Neural progenitor cell (in vitro differentiated cells): ENCODE measurements at regions not wholly inside any gene's neighbourhood (a gene's known extent, or its start where the extent isn't known, plus 50 kb on each side); places are given as distances from the start of the nearest gene placed in this dataset.

Experiments used
- DNase-seq: peaks from one replicate; pipeline ENCODE4 v3.0.0-alpha.2; 2016; ENCODE audit warnings: low spot score
- H2AFZ ChIP-seq: fragments of 200-600 bp; sonication (generic); replicated peaks from 2 replicates; pipeline ENCODE4 v1.6.1; 2016; ENCODE audit warnings: antibody characterized with exemption
- H3F3A ChIP-seq: fragments of 200-600 bp; sonication (generic); 2 replicates; pipeline ENCODE4 v1.6.1; 2016; ENCODE audit warnings: antibody characterized with exemption, low read depth
- H3K27ac ChIP-seq: fragments of 200-600 bp; sonication (generic); 2 replicates; pipeline ENCODE4 v1.5.1; 2016; ENCODE audit warnings: mild to moderate bottlenecking
- H3K27me3 ChIP-seq: fragments of 200-600 bp; sonication (generic); 2 replicates; pipeline ENCODE4 v1.6.1; 2016; ENCODE audit warnings: mild to moderate bottlenecking, moderate library complexity
- H3K36me3 ChIP-seq: fragments of 200-600 bp; sonication (generic); 2 replicates; pipeline ENCODE4 v1.5.1; 2016
- H3K4me1 ChIP-seq: fragments of 200-600 bp; sonication (generic); 2 replicates; pipeline ENCODE4 v1.6.1; 2016; ENCODE audit warnings: mixed run types
- H3K4me2 ChIP-seq: fragments of 200-600 bp; sonication (generic); 2 replicates; pipeline ENCODE4 v1.6.1; 2016
- H3K4me3 ChIP-seq: fragments of 200-600 bp; sonication (generic); 2 replicates; pipeline ENCODE4 v1.5.1; 2016
- H3K79me2 ChIP-seq: fragments of 200-600 bp; sonication (generic); 2 replicates; pipeline ENCODE4 v1.6.1; 2016; ENCODE audit warnings: low read depth
- H3K9ac ChIP-seq: fragments of 200-600 bp; sonication (generic); 2 replicates; pipeline ENCODE4 v1.6.1; 2016
- H3K9me3 ChIP-seq: fragments of 200-600 bp; sonication (generic); 2 replicates; pipeline ENCODE4 v1.5.1; 2016; ENCODE audit warnings: low read depth
- H4K20me1 ChIP-seq: fragments of 200-600 bp; sonication (generic); 2 replicates; pipeline ENCODE4 v1.6.1; 2016; ENCODE audit warnings: low read depth
- H3K27ac Mint-ChIP-seq: 3 replicates; pipeline ENCODE4 v1.8.0; 2021; ENCODE audit warnings: mixed read lengths
- H3K27me3 Mint-ChIP-seq: 2 replicates; pipeline ENCODE4 v1.8.0; 2022; ENCODE audit warnings: low read depth, mild to moderate bottlenecking, inconsistent platforms, moderate library complexity, mixed read lengths; ENCODE audit not compliant: insufficient read depth
- H3K36me3 Mint-ChIP-seq: 3 replicates; pipeline ENCODE4 v1.8.0; 2021; ENCODE audit warnings: mixed read lengths
- H3K4me1 Mint-ChIP-seq: 3 replicates; pipeline ENCODE4 v1.8.0; 2021; ENCODE audit warnings: mixed read lengths
- H3K4me3 Mint-ChIP-seq: 3 replicates; pipeline ENCODE4 v1.8.0; 2021; ENCODE audit warnings: mild to moderate bottlenecking, moderate library complexity, mixed read lengths
- H3K9me3 Mint-ChIP-seq: 3 replicates; pipeline ENCODE4 v1.8.0; 2020; ENCODE audit warnings: mixed read lengths
- CTCF ChIP-seq: fragments of 200-600 bp; sonication (generic); IDR thresholded peaks from 2 replicates; pipeline ENCODE4 v1.5.1; 2017; ENCODE audit warnings: antibody characterized with exemption, mild to moderate bottlenecking
- EZH2 ChIP-seq: fragments of 200-600 bp; sonication (generic); IDR thresholded peaks from 2 replicates; pipeline ENCODE4 v1.6.1; 2017; ENCODE audit warnings: antibody characterized with exemption, mild to moderate bottlenecking, moderate library complexity
- EZH2phosphoT487 ChIP-seq: fragments of 200-600 bp; sonication (generic); IDR thresholded peaks from 2 replicates; pipeline ENCODE4 v1.6.1; 2017; ENCODE audit warnings: antibody characterized with exemption

- Histone ChIP-seq H3K27me3 (no peaks in the 10 kb centered on the region), H3K4me1 (no peaks in the 10 kb centered on the region), H3K9ac (no peak overlapping the region), H4K20me1 (no peaks in the 10 kb centered on the region), H3K4me3 (no peak overlapping the region), H3K4me2 (no peak overlapping the region), H3K9me3 (no peaks in the 10 kb centered on the region), H3F3A (no peaks in the 10 kb centered on the region), H2AFZ (no peak overlapping the region), H3K79me2 (no peaks in the 10 kb centered on the region), H3K36me3 (no peaks in the 10 kb centered on the region), H3K27ac (no peak overlapping the region)
- no peaks in the 10 kb centered on the region for H3K36me3 Mint-ChIP-seq
- peaks cover 4% of the 10 kb centered on the region for H3K4me1 Mint-ChIP-seq
- H3K9me3 Mint-ChIP-seq = no peaks in the 10 kb centered on the region
- H3K27me3 Mint-ChIP-seq = no peaks in the 10 kb centered on the region
- H3K27ac Mint-ChIP-seq = no peak overlapping the region
- DNase-seq = no peak
- TF ChIP-seq CTCF (no peak), EZH2 (no peak), EZH2phosphoT487 (no peak)
- no peak overlapping the region for H3K4me3 Mint-ChIP-seq
Observed at GRCh38 chr5:73323466-73323865, 125.1 kb downstream of the FOXD1 start.

GRCh38 chr5:73322437-73323076, 126.0 kb downstream of the FOXD1 start:
- H3K36me3 Mint-ChIP-seq = no peaks in the 10 kb centered on the region
- Histone ChIP-seq H3K4me3 (no peak overlapping the region), H3K27ac (no peak overlapping the region), H3F3A (no peaks in the 10 kb centered on the region), H3K36me3 (no peaks in the 10 kb centered on the region), H3K9me3 (no peaks in the 10 kb centered on the region), H4K20me1 (no peaks in the 10 kb centered on the region), H2AFZ (no peak overlapping the region), H3K4me2 (no peak overlapping the region), H3K9ac (no peak overlapping the region), H3K27me3 (no peaks in the 10 kb centered on the region), H3K4me1 (no peaks in the 10 kb centered on the region), H3K79me2 (no peaks in the 10 kb centered on the region)
- no peaks in the 10 kb centered on the region for H3K9me3 Mint-ChIP-seq
- H3K4me1 Mint-ChIP-seq = peaks cover 4% of the 10 kb centered on the region
- no peak for DNase-seq
- no peak overlapping the region for H3K27ac Mint-ChIP-seq
- H3K4me3 Mint-ChIP-seq = no peak overlapping the region
- no peak for TF ChIP-seq EZH2
- TF ChIP-seq EZH2phosphoT487 = no peak
- TF ChIP-seq CTCF = no peak
- no peaks in the 10 kb centered on the region for H3K27me3 Mint-ChIP-seq

GRCh38 chr5:73321757-73322436, 126.7 kb downstream of the FOXD1 start:
- Histone ChIP-seq H3K4me3 (no peak overlapping the region), H3K27ac (no peak overlapping the region), H4K20me1 (no peaks in the 10 kb centered on the region), H3K4me1 (no peaks in the 10 kb centered on the region), H3K36me3 (no peaks in the 10 kb centered on the region), H3F3A (no peaks in the 10 kb centered on the region), H3K79me2 (no peaks in the 10 kb centered on the region), H3K9me3 (no peaks in the 10 kb centered on the region), H3K4me2 (no peak overlapping the region), H3K27me3 (no peaks in the 10 kb centered on the region), H2AFZ (no peak overlapping the region), H3K9ac (no peak overlapping the region)
- no peak for TF ChIP-seq CTCF
- no peak for TF ChIP-seq EZH2
- TF ChIP-seq EZH2phosphoT487 = no peak
- Mint-ChIP-seq H3K36me3 (no peaks in the 10 kb centered on the region), H3K9me3 (no peaks in the 10 kb centered on the region), H3K27ac (no peak overlapping the region), H3K27me3 (no peaks in the 10 kb centered on the region), H3K4me3 (no peak overlapping the region), H3K4me1 (peaks cover 4% of the 10 kb centered on the region)
- DNase-seq = no peak
